ENCODE measurements at regions not wholly inside any gene's neighbourhood (a gene's known extent, or its start where the extent isn't known, plus 50 kb on each side); places are given as distances from the start of the nearest gene placed in this dataset.

- DNase-seq (ENCODE audit: low read depth, low spot score) = no peak
- H3K4me3 ChIP-seq (ENCODE audit: low read length) = no peak overlapping the region
These were observed 266.6 kb upstream of the SLITRK3 start for GRCh38 chr3:165462636-165463334.

- H3K4me3 ChIP-seq (ENCODE audit: low read length) = no peak overlapping the region
- no peak for DNase-seq (ENCODE audit: low read depth, low spot score)
These were observed 264.0 kb upstream of the SLITRK3 start for GRCh38 chr3:165459924-165460835.

DNA sequence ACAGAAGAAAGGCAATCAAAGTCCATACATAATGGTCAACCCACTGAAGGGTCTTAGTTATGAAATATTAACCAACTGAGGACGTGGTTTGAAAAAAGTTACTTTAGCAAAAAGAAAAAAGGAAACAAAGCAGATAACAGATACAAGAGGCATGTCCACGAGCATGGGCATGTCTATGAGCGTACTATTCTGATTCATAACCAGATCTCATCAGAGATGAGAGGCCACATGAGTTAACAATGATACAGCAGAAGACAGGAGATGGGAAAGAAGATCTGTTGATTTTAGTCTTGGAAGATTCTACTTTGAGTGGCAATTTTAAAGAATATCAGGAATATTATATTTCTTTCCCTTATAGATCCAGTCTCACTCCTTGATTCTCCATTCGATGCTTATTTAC is 262.9 kb upstream of the SLITRK3 start:
- H3K4me3 ChIP-seq (ENCODE audit: low read length) = no peak overlapping the region
- DNase-seq (ENCODE audit: low read depth, low spot score) = no peak

GRCh38 chr3:165457096-165457495 is 260.9 kb upstream of the SLITRK3 start:
- H3K4me3 ChIP-seq (ENCODE audit: low read length) = no peak overlapping the region
- no peak for DNase-seq (ENCODE audit: low read depth, low spot score)

GRCh38 chr3:165455793-165456192 is 259.6 kb upstream of the SLITRK3 start:
- no peak overlapping the region for H3K4me3 ChIP-seq (ENCODE audit: low read length)
- no peak for DNase-seq (ENCODE audit: low read depth, low spot score)

- H3K4me3 ChIP-seq (ENCODE audit: low read length) = no peak overlapping the region
- DNase-seq (ENCODE audit: low read depth, low spot score) = no peak
These were observed 259.2 kb upstream of the SLITRK3 start for GRCh38 chr3:165455360-165455759.

DNA sequence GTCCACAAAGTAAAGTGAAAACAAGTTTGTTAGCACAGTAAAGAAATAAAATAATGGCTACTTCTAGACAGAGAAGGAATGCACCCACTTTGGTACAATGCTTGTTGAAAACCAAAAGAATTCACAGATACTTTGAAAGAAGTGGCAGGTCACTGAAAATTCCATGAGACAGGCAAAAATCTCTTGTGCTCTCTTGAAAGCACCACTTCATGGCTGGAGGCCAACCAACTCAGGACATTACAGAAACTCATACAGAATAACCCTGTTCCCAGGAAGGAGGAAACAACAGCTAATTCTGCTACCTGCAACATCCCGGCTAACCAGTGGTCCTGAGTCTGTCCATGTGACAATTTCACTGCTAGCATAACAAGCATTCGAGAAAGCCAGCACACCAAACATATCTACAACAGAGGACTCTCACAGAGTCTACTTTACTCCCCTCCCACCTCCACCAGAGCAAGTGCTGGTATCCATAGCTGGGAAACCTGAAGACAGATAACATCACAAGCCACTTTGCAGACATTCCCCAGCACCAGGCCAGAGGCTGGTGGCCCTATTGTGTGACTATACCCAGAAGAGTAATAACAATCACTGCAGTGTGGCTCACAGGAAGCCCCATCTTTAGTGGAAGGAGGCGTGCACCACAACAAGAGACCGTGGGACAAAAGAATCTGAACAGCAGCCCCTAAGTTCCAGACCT is 255.3 kb upstream of the SLITRK3 start:
- H3K4me3 ChIP-seq (ENCODE audit: low read length) = no peak overlapping the region
- no peak for DNase-seq (ENCODE audit: low read depth, low spot score)

DNA sequence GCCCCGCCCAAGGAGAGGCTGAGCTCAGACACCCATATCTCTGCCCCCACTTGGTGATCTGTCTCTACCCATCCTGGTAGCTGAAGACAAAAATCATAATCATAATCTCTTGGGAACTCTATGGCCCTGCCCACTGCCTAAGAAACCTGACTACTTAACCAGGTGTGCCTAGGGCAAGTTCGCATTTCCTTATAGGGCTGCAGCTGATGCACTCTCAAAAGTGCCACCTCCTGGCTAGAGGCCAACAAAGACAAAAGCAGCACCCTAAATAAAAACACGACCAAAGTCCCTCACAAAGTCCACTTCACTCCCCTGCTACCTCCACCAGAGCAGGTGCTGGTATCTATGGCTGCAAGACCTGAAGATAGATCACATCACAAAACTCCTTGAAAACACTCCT is 250.4 kb upstream of the SLITRK3 start:
- H3K4me3 ChIP-seq (ENCODE audit: low read length) = no peak overlapping the region
- no peak for DNase-seq (ENCODE audit: low read depth, low spot score)

DNA sequence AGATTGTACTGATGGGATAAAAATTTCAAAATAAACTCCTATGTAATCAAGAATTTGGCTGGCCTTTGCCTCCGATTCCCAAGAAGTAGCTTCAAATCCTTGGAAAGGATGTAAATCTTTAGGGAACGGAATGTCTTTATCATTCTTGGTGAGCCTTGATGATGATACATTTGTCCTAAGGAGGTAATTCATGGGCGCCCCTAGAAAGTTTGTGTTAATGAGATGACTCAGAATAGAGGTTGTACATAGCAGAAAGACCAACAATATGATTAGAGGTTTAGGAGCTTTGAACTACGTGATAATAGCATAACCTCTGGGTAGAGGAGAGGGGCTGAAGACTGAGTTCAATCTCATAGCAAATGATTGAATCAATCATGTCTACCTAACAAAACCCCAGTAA is 248.6 kb upstream of the SLITRK3 start:
- H3K4me3 ChIP-seq (ENCODE audit: low read length) = no peak overlapping the region
- DNase-seq (ENCODE audit: low read depth, low spot score) = no peak

DNA sequence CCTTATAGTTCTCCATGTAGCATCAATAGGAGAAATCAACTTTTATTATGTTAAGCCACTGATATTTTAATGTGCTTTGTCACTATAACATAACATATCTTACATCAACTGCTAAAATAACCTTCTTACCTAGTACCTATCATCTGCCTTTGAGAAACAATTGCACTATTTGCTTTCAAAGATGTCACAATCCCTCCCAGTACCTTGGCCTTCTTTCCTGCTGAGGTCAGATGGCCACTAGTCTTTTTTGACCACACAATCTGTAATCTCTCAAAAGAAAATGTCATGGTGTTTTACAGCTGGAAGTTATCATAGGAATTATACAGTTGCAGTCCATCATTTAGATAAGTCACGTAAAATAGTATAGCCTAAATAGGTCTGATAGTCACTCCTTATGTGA is 247.5 kb upstream of the SLITRK3 start:
- no peak for DNase-seq (ENCODE audit: low read depth, low spot score)
- no peak overlapping the region for H3K4me3 ChIP-seq (ENCODE audit: low read length)

GRCh38 chr3:165442061-165442460 is 245.9 kb upstream of the SLITRK3 start:
- H3K4me3 ChIP-seq (ENCODE audit: low read length) = no peak overlapping the region
- DNase-seq (ENCODE audit: low read depth, low spot score) = no peak

GRCh38 chr3:165440380-165440779 is 244.2 kb upstream of the SLITRK3 start:
- no peak for DNase-seq (ENCODE audit: low read depth, low spot score)
- no peak overlapping the region for H3K4me3 ChIP-seq (ENCODE audit: low read length)

GRCh38 chr3:165439765-165440164 is 243.6 kb upstream of the SLITRK3 start:
- peak; percentile 7 for DNase-seq (ENCODE audit: low read depth, low spot score)
- no peak overlapping the region for H3K4me3 ChIP-seq (ENCODE audit: low read length)

- no peak for DNase-seq (ENCODE audit: low read depth, low spot score)
- H3K4me3 ChIP-seq (ENCODE audit: low read length) = no peak overlapping the region
These were observed 238.3 kb upstream of the SLITRK3 start for GRCh38 chr3:165434516-165434915.

GRCh38 chr3:165406425-165406824 is 210.2 kb upstream of the SLITRK3 start:
- DNase-seq (ENCODE audit: low read depth, low spot score) = no peak
- no peak overlapping the region for H3K4me3 ChIP-seq (ENCODE audit: low read length)

DNA sequence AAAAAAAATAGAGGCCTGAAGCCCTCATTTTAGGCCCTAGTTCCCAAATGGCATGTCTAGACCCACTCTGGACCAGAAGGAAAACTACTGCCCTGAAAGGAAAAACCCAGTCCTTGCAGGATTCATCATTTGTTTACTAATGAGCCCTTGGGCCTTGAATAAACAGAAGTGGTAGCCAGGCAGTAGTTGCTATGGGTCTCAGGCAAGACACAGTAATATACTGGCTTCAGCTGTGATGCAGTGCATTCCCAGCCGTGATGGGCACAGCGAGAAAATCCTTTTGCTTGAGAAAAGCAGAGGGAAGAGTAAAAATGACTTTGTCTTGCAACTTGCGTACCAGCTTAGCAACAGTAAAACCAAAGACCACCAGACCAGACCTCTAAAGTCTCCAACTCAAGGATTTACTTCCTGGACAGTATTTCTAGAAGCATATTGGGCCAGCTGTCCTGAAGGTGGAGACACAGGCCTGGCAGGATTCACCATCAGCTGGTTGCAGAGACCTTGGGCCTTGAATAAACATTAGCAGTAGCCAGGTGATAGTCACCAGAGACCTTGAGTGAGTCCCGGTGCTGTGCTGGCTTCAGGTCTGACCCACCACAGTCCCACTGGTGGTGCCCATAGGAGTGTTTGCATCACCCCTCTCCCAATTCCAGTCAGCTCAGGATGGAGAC is 208.3 kb upstream of the SLITRK3 start:
- no peak for DNase-seq (ENCODE audit: low read depth, low spot score)
- no peak overlapping the region for H3K4me3 ChIP-seq (ENCODE audit: low read length)

- DNase-seq (ENCODE audit: low read depth, low spot score) = no peak
These were observed 207.5 kb upstream of the SLITRK3 start for GRCh38 chr3:165403666-165404065.

GRCh38 chr3:165395188-165395587 is 199.0 kb upstream of the SLITRK3 start:
- DNase-seq (ENCODE audit: low read depth, low spot score) = no peak
- H3K4me3 ChIP-seq (ENCODE audit: low read length) = no peak overlapping the region

More at GRCh38 chr3:165403666-165404065, 207.5 kb upstream of the SLITRK3 start:
- no peak overlapping the region for H3K4me3 ChIP-seq (ENCODE audit: low read length)

DNA sequence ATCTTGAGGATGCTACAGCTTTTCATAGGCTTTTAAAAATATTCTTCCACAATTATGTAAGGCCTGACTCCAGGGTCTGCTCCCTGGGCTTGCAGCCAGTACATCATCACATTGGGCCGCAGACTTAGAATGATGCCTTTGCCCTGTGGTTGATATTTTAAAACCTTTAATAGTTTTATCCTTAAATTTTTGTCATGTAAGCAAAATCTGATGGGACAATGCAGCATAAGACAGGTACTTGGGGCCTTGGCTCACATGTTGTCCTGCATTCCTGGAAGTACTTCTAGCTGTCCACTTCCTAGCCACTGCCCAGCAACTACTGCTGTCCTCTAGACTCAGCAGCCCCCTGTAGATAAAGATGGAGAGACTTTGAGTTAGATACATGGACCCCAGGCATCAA is 197.3 kb upstream of the SLITRK3 start:
- H3K4me3 ChIP-seq (ENCODE audit: low read length) = no peak overlapping the region
- no peak for DNase-seq (ENCODE audit: low read depth, low spot score)

Data from Jurkat, Clone E6-1 (cell line).